Ishikawa (cell line): ENCODE measurements at regions not wholly inside any gene's neighbourhood (a gene's known extent, or its start where the extent isn't known, plus 50 kb on each side); places are given as distances from the start of the nearest gene placed in this dataset.

Experiments used
- CEBPB ChIP-seq: IDR thresholded peaks from 2 replicates; pipeline ENCODE4 v1.6.1; 2012
- CREB1 ChIP-seq: IDR thresholded peaks from 2 replicates; pipeline ENCODE4 v1.6.1; 2012; ENCODE audit warnings: low read depth
- EGR1 ChIP-seq: IDR thresholded peaks from 2 replicates; pipeline ENCODE4 v1.6.1; 2012
- EP300 ChIP-seq: IDR thresholded peaks from 2 replicates; pipeline ENCODE4 v1.6.1; 2012; ENCODE audit warnings: borderline replicate concordance
- FOXM1 ChIP-seq: IDR thresholded peaks from 2 replicates; pipeline ENCODE4 v1.6.1; 2012; ENCODE audit warnings: low read depth, borderline replicate concordance
- MAX ChIP-seq: IDR thresholded peaks from 2 replicates; pipeline ENCODE4 v1.6.1; 2012
- NFIC ChIP-seq: IDR thresholded peaks from 2 replicates; pipeline ENCODE4 v1.6.1; 2012
- RAD21 ChIP-seq: IDR thresholded peaks from 2 replicates; pipeline ENCODE4 v1.6.1; 2012; ENCODE audit warnings: low read depth
- TAF1 ChIP-seq: IDR thresholded peaks from 2 replicates; pipeline ENCODE4 v1.6.1; 2012; ENCODE audit warnings: low read depth, mild to moderate bottlenecking
- TCF12 ChIP-seq: IDR thresholded peaks from 2 replicates; pipeline ENCODE4 v1.6.1; 2012; ENCODE audit warnings: low read depth
- TEAD4 ChIP-seq: IDR thresholded peaks from 2 replicates; pipeline ENCODE4 v1.6.1; 2012
- USF1 ChIP-seq: IDR thresholded peaks from 2 replicates; pipeline ENCODE4 v1.6.1; 2012
- YY1 ChIP-seq: IDR thresholded peaks from 2 replicates; pipeline ENCODE4 v1.6.1; 2012; ENCODE audit warnings: low read depth
- ZBTB7A ChIP-seq: IDR thresholded peaks from 2 replicates; pipeline ENCODE4 v1.6.1; 2012; ENCODE audit warnings: low read depth
- TF ChIP-seq, protein P1 (sequence below): IDR thresholded peaks from 2 replicates; pipeline ENCODE4 v1.6.1; 2012; ENCODE audit warnings: low read depth, mild to moderate bottlenecking

DNA sequence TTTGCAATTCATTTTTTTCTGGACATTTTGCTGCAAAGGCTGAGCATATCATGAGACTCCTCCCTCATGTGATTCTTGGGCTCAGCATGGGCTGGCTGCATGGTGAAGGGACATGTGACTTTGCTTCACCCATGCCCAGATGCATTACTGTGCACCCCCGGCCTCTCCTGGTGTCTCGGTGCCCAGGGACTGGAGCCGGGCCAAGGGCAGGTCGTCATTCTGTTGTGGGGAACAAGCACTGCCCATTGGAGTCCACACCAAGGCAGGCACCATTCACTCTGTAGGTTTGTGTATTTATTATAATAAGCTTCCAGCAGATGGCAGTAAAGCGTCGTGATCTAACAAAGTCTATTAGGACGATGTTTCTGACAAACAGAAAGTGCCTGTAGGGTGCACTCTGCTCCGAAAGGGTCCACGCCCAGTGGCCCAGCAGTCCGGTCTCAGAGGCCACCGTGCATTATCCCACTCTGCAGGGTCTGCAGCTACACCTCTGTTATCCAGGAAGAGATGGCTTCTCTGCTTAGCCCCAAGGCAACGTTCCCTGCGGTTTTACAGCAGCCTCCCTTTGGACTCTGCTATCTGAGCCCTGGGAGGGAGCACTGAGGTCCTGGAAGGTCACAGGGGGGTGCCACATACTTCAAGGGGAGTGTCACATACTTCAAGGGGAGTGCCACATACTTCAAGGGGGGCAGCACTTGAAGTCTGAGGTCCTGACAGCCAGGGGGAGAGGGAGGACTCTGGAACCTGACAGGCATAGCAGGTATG lies 219.6 kb downstream of the TSN start:
- peak; percentile 85 for TF ChIP-seq EP300
- peak; percentile 85 for TF ChIP-seq TEAD4
- peak; percentile 88 for TF ChIP-seq RAD21
- TF ChIP-seq USF1 = peak; percentile 73
- peak; percentile 84 for TF ChIP-seq TCF12
- no peak for TF ChIP-seq EGR1
- peak; percentile 76 for TF ChIP-seq FOXM1
- TF ChIP-seq MAX = no peak
- no peak for TF ChIP-seq CEBPB

DNA sequence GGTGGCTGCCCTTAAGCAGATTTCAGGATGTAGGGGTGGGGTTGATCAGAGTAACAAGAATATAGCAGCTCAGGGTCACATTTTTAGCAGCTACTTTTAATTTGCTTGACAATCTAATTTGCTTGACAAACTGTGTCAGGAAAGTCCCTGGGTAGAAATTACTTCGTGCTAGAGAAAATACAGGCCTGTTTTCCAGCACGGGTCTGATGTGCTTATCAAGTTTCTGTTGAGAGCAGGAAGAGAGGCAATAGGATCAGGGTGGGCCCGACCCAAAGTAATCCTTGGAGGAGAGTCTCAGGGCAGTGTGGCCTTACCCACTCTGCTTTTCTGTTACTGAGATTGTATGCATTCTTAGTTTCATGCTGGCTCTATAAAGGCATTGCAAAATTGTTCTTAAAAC lies 221.5 kb downstream of the TSN start:
- no peak for TF ChIP-seq CREB1
- TF ChIP-seq FOXM1 = no peak
- TF ChIP-seq EP300 = no peak
- no peak for TF ChIP-seq NFIC
- no peak for TF ChIP-seq YY1
- TF ChIP-seq, protein P1, sequence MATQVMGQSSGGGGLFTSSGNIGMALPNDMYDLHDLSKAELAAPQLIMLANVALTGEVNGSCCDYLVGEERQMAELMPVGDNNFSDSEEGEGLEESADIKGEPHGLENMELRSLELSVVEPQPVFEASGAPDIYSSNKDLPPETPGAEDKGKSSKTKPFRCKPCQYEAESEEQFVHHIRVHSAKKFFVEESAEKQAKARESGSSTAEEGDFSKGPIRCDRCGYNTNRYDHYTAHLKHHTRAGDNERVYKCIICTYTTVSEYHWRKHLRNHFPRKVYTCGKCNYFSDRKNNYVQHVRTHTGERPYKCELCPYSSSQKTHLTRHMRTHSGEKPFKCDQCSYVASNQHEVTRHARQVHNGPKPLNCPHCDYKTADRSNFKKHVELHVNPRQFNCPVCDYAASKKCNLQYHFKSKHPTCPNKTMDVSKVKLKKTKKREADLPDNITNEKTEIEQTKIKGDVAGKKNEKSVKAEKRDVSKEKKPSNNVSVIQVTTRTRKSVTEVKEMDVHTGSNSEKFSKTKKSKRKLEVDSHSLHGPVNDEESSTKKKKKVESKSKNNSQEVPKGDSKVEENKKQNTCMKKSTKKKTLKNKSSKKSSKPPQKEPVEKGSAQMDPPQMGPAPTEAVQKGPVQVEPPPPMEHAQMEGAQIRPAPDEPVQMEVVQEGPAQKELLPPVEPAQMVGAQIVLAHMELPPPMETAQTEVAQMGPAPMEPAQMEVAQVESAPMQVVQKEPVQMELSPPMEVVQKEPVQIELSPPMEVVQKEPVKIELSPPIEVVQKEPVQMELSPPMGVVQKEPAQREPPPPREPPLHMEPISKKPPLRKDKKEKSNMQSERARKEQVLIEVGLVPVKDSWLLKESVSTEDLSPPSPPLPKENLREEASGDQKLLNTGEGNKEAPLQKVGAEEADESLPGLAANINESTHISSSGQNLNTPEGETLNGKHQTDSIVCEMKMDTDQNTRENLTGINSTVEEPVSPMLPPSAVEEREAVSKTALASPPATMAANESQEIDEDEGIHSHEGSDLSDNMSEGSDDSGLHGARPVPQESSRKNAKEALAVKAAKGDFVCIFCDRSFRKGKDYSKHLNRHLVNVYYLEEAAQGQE = no peak

GRCh38 chr2:121977326-121977725 lies 221.9 kb downstream of the TSN start:
- no peak for TF ChIP-seq CREB1
- no peak for TF ChIP-seq NFIC
- TF ChIP-seq RAD21 = no peak
- TF ChIP-seq, protein P1 = no peak
- TF ChIP-seq YY1 = no peak
- TF ChIP-seq FOXM1 = no peak
- TF ChIP-seq USF1 = no peak
- TF ChIP-seq TAF1 = no peak
- TF ChIP-seq MAX = no peak
- TF ChIP-seq CEBPB = no peak
- TF ChIP-seq ZBTB7A = no peak
- TF ChIP-seq EGR1 = no peak
- TF ChIP-seq EP300 = no peak
- no peak for TF ChIP-seq TCF12
- TF ChIP-seq TEAD4 = no peak

- no peak for TF ChIP-seq CEBPB
These were observed 237.2 kb downstream of the TSN start for GRCh38 chr2:121992700-121993099.

DNA sequence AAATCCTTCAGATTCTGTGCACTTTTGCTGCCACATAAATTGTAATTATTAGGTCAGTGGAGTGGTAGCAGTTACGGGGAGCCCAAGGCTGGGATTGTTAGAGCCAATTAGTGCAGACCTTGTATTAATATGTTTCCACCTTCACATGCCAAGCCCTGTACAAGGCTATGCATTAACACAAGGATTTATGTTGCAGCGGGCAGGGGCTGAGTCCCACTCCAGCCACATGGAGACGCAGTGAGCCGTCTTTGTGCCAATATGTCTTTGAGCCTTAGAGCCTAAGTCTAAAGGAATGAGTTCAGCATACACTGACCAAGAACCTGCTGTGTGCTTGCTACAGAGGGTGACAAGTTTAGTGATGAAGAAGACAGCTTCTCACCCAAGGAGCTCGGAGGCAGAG lies 238.2 kb downstream of the TSN start:
- TF ChIP-seq, protein P1 = no peak
- TF ChIP-seq YY1 = no peak
- no peak for TF ChIP-seq FOXM1
- TF ChIP-seq MAX = no peak
- no peak for TF ChIP-seq RAD21
- no peak for TF ChIP-seq USF1
- no peak for TF ChIP-seq CREB1
- TF ChIP-seq EGR1 = no peak
- no peak for TF ChIP-seq CEBPB
- TF ChIP-seq EP300 = no peak
- TF ChIP-seq TCF12 = no peak
- TF ChIP-seq NFIC = no peak
